Keratinocyte (primary cell): ENCODE measurements at regions not wholly inside any gene's neighbourhood (a gene's known extent, or its start where the extent isn't known, plus 50 kb on each side); places are given as distances from the start of the nearest gene placed in this dataset.

Experiments used
- DNase-seq: peaks from one replicate; pipeline ENCODE4 v3.0.0-alpha.2; 2011; ENCODE audit warnings: low read depth, missing footprints, low spot score
- FAIRE-seq: peaks from 2 replicates; lab custom pipeline; 2011; peaks lifted over from hg19 to GRCh38; lab: Jason Lieb, UNC
- H2AFZ ChIP-seq: 2 replicates; pipeline ENCODE4 v1.6.0; 2012; ENCODE audit warnings: low read length, control low read depth, inconsistent platforms; ENCODE audit not compliant: control insufficient read depth
- H3K27ac ChIP-seq: 2 replicates; pipeline ENCODE4 v1.5.1; 2011; ENCODE audit warnings: low read length; ENCODE audit not compliant: control insufficient read depth, insufficient read depth
- H3K27me3 ChIP-seq: 3 replicates; pipeline ENCODE4 v1.6.0; 2011; ENCODE audit warnings: low read length; ENCODE audit not compliant: control insufficient read depth, insufficient read depth; ENCODE audit errors: extremely low read depth
- H3K36me3 ChIP-seq, 2 experiments: 2 replicates in 1 of 2; 3 replicates in 1 of 2; pipeline ENCODE4 v1.5.1; 2011; ENCODE audit warnings: low read length in 2 of 2, mild to moderate bottlenecking in 1 of 2; ENCODE audit not compliant: control insufficient read depth in 2 of 2, insufficient read depth in 2 of 2; ENCODE audit errors: extremely low read depth in 1 of 2
- H3K4me1 ChIP-seq: 3 replicates; pipeline ENCODE4 v1.5.1; 2011; ENCODE audit warnings: low read length; ENCODE audit not compliant: control insufficient read depth, insufficient read depth; ENCODE audit errors: extremely low read depth
- H3K4me2 ChIP-seq: 3 replicates; pipeline ENCODE4 v1.6.0; 2011; ENCODE audit warnings: low read depth, low read length; ENCODE audit not compliant: control insufficient read depth, insufficient read depth; ENCODE audit errors: extremely low read depth
- H3K4me3 ChIP-seq, 3 experiments: fragments of 200-600 bp in 1 of 3; sonication (generic) in 1 of 3; 2 replicates in 2 of 3; 3 replicates in 1 of 3; pipeline ENCODE4 v1.5.1; 2011 to 2016; ENCODE audit warnings: low read length in 3 of 3, mild to moderate bottlenecking in 3 of 3, control low read depth in 2 of 3, inconsistent platforms in 1 of 3, low read depth in 1 of 3, mixed read lengths in 1 of 3, mixed run types in 1 of 3, moderate library complexity in 1 of 3; ENCODE audit not compliant: control insufficient read depth in 2 of 3, insufficient read depth in 2 of 3; ENCODE audit errors: extremely low read depth in 1 of 3
- H3K79me2 ChIP-seq: 2 replicates; pipeline ENCODE4 v1.6.0; 2012; ENCODE audit warnings: low read length; ENCODE audit not compliant: control insufficient read depth, insufficient read depth
- H3K9ac ChIP-seq: 3 replicates; pipeline ENCODE4 v1.6.0; 2011; ENCODE audit warnings: low read length; ENCODE audit not compliant: control insufficient read depth, insufficient read depth; ENCODE audit errors: extremely low read depth
- H3K9me1 ChIP-seq: 3 replicates; pipeline ENCODE4 v1.6.0; 2011; ENCODE audit warnings: low read length; ENCODE audit not compliant: control insufficient read depth, insufficient read depth; ENCODE audit errors: extremely low read depth
- H3K9me3 ChIP-seq: 2 replicates; pipeline ENCODE4 v1.5.1; 2012; ENCODE audit warnings: low read depth, low read length; ENCODE audit not compliant: control insufficient read depth
- H4K20me1 ChIP-seq: 3 replicates; pipeline ENCODE4 v1.6.0; 2011; ENCODE audit warnings: low read length; ENCODE audit not compliant: control insufficient read depth, insufficient read depth; ENCODE audit errors: extremely low read depth
- EZH2 ChIP-seq: IDR thresholded peaks from one replicate; pipeline ENCODE4 v1.6.1; 2012; ENCODE audit warnings: inconsistent platforms, mild to moderate bottlenecking, low read length, moderate library complexity
- dilution Hi-C: fragments of 300-500 bp; cut with MboI; formaldehyde crosslinking; loops from one replicate; pipeline ENCODE4 v1.7.0; 2020; ENCODE audit warnings: low sequenced_read_pairs; ENCODE audit not compliant: extremely low pct_ligation_motif_present
- TF ChIP-seq, protein P1 (sequence below), 3 experiments: IDR thresholded peaks in 1 of 3; conservative IDR thresholded peaks in 1 of 3; optimal IDR thresholded peaks in 1 of 3; 2 replicates in 2 of 3; 3 replicates in 1 of 3; pipeline versions ENCODE3 to v1.5.1; 2011; ENCODE audit warnings: low read length in 3 of 3, mild to moderate bottlenecking in 3 of 3, moderate library complexity in 2 of 3, control low read depth in 1 of 3, inconsistent platforms in 1 of 3; ENCODE audit not compliant: insufficient read depth in 2 of 3; ENCODE audit errors: extremely low read depth in 1 of 3

DNA sequence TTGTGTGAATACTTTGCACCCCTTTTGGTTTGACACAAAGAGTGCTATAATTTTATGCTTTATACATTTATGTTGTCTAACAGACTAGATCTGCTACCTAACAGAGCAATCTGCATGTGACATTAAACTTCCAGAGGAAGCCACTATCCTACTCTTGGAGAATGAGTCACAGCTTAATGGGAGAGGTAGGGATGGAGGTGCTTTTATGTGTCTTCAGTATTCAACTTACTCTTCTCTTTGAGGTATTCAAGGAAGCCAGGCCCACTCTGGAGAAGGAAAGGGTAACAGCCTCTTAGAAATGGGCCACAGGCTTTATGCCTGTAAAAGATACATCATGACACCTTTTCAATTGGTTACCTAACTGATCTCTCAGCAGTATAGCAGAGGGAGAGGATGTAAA lies 85.8 kb upstream of the NEUROD1 start:
- Histone ChIP-seq H3K9me3 (no peaks in the 10 kb centered on the region), H3K9ac (no peak overlapping the region), H2AFZ (no peak overlapping the region), H3K27me3 (no peaks in the 10 kb centered on the region), H3K4me1 (peaks cover 10% of the 10 kb centered on the region), H3K79me2 (no peaks in the 10 kb centered on the region), H3K36me3 (no peaks in the 10 kb centered on the region), H3K4me3 (no peak overlapping the region), H3K9me1 (no peaks in the 10 kb centered on the region), H3K4me2 (no peak overlapping the region), H3K27ac (no peak overlapping the region), H4K20me1 (no peaks in the 10 kb centered on the region)
- dilution Hi-C loops, result no loop called here
- DNase-seq, result no peak
- TF ChIP-seq, protein P1, sequence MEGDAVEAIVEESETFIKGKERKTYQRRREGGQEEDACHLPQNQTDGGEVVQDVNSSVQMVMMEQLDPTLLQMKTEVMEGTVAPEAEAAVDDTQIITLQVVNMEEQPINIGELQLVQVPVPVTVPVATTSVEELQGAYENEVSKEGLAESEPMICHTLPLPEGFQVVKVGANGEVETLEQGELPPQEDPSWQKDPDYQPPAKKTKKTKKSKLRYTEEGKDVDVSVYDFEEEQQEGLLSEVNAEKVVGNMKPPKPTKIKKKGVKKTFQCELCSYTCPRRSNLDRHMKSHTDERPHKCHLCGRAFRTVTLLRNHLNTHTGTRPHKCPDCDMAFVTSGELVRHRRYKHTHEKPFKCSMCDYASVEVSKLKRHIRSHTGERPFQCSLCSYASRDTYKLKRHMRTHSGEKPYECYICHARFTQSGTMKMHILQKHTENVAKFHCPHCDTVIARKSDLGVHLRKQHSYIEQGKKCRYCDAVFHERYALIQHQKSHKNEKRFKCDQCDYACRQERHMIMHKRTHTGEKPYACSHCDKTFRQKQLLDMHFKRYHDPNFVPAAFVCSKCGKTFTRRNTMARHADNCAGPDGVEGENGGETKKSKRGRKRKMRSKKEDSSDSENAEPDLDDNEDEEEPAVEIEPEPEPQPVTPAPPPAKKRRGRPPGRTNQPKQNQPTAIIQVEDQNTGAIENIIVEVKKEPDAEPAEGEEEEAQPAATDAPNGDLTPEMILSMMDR (optimal IDR thresholded peaks at IDR 0.05 in 1 of 3, IDR thresholded peaks at IDR 0.05 in 1 of 3, conservative IDR thresholded peaks at IDR 0.05 in 1 of 3; ENCODE audit: extremely low read depth in 1 of 3, insufficient read depth in 2 of 3, low read length in 3 of 3), result no peak
- TF ChIP-seq EZH2, result no peak
- FAIRE-seq, result no peak

DNA sequence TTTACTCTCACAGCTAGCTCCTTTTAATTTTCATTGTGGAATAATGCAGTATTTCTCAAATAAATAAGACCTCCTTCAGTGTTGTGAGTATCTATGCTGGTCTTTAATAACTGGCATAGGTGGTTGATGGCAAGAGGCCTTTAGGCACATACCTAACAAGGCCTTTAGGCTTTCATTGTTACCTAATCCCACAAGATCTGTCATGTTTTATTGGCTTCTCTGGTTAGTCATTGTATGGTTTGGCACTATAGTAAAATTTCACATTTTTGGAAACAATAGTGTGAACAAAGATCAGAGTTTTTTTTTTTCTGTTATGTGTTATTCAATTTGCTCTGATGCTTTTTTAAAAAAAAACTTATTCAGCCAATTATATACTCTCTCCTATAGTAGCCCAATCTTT lies 89.8 kb upstream of the NEUROD1 start:
- no peak overlapping the region for H3K27ac ChIP-seq

More for the DNA sequence above, 89.8 kb upstream of the NEUROD1 start:
- peak; percentile 75 for FAIRE-seq
- DNase-seq, result no peak
- dilution Hi-C loops, result no loop called here
- Histone ChIP-seq H3K27me3 (no peaks in the 10 kb centered on the region), H3K4me2 (peak overlapping the region; percentile 34), H3K4me3 (no peak overlapping the region), H3K4me1 (peaks cover 24% of the 10 kb centered on the region), H3K79me2 (no peaks in the 10 kb centered on the region), H3K36me3 (no peaks in the 10 kb centered on the region), H3K9ac (no peak overlapping the region), H2AFZ (no peak overlapping the region), H4K20me1 (no peaks in the 10 kb centered on the region), H3K9me1 (no peaks in the 10 kb centered on the region), H3K9me3 (no peaks in the 10 kb centered on the region)
- TF ChIP-seq, protein P1 (optimal IDR thresholded peaks at IDR 0.05 in 1 of 3, IDR thresholded peaks at IDR 0.05 in 1 of 3, conservative IDR thresholded peaks at IDR 0.05 in 1 of 3; ENCODE audit: extremely low read depth in 1 of 3, insufficient read depth in 2 of 3, low read length in 3 of 3), result no peak
- no peak for TF ChIP-seq EZH2
